ENCODE measurements at regions not wholly inside any gene's neighbourhood (a gene's known extent, or its start where the extent isn't known, plus 50 kb on each side); places are given as distances from the start of the nearest gene placed in this dataset.
A peak's percentile ranks its signal among the peaks of the same experiment; 100 is the strongest.

GRCh38 chr2:15793078-15793913 lies 147.1 kb upstream of the MYCN start:
- intact Hi-C loops (cut with DNase I), result no loop called here
- no peak for DNase-seq

DNA sequence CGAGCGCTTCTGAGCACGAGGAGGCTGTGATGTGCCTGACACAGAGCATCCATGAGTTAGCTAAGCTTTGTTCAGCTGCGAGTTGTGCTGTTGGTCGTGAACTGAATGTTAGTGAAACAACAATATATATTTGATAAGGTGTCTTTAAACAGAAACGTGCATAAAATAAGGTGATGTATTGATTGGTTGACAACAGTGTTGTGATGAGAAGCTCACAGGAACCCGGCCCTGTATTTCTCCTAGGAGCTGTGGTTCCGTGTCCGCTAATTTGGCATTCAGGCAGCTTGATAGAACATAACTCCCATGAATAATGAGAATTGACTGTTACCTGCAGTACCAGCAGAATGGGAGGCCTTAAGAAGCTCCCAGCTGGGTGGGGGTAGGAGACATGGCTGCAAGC lies 146.4 kb upstream of the MYCN start:
- intact Hi-C loops (cut with DNase I), result no loop called here
- no peak for DNase-seq

- no peak for DNase-seq
- intact Hi-C loops (cut with DNase I), result no loop called here
Observed at GRCh38 chr2:15794608-15795134, 145.7 kb upstream of the MYCN start.

GRCh38 chr2:15795426-15795825 lies 144.9 kb upstream of the MYCN start:
- no peak for DNase-seq
- intact Hi-C loops (cut with DNase I), result no loop called here

DNA sequence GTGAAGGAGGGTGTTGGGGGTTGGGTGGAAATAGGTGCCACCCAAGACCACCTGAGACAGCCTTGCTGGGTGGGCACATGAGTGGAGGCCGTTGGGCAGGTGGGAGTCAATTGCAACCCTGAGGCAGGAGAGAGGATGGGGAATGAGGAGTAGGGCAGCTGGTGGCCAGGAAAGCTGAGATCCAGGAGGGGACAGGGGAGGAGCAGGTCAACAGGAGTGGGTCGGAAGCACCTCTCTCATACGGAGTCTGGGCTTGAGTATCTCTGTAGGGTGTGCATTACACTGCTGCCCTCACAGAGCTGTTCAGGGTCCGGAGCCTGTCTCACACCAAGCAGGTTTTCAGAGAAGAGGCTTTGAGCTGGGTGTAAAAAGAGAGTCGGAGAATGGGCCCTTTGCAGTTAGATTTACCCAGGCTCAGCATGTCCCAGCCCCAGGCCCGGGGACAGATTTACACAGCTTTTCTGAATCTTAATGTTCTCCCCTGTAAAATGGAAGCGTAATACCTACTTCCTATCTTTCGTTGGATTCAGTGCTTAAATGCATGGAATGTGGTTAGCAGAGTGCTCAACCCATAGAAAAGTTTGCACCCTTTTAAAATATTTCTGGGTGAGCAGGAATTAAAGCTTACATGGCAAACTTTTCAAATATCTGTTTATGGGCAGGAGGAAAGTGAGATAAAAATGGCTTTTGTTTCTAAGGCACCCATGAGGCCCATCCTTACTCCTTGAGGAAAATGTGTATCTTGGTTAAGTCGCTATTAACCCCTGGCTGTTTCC lies 144.0 kb upstream of the MYCN start:
- intact Hi-C loops (cut with DNase I), result no loop called here
- DNase-seq, result no peak

DNA sequence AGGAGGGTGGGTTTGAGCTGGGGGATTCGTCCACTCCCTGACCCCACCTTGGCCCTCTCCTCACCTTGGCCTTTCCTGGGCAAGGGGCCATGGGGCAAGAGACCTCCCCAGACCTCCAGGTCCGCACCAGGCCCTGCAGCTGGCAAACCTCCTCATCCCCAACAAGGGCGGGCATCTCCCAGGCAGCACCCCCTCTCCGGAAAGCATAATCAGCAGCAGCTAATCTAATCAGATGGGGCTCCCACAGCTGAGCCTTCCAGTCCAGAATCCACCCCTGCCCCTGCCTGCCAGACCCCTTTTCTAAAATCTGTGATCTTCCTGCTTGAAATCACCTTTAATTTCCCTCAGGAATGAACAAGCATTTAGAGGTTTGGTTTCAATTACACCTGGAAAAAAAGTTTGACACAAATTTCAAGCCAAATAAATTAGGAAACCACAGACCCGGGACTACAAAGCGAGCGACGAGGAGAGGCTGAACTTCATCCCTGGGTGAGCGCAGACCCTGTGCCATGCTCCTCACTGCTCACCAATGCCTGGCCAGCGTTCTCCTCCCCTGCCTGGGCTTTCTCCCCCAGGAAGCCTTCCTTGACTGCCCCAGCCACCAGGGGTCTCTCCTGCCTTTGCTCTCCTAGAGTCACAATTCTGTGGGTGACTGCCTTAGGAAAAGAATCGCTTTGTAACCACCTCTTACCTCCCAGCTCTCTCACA lies 143.0 kb upstream of the MYCN start:
- intact Hi-C loops (cut with DNase I), result no loop called here
- no peak for DNase-seq

DNA sequence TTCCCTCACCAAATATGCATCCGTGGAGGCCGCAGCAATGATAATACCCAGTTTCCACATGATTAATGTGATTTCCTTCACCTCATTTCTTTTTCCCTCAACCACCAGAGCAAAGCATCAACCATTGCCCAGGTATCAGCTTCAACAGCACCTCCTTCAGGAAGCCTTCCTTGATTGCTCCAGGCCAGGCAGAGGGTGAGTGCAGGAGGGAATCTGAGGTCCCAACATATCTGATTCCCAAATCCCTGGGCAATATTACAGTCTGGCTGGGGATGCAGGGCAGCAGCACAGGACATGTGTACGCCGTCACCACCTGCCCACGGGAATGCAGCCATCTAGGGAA lies 142.4 kb upstream of the MYCN start:
- no peak for DNase-seq
- intact Hi-C loops (cut with DNase I), result no loop called here

DNA sequence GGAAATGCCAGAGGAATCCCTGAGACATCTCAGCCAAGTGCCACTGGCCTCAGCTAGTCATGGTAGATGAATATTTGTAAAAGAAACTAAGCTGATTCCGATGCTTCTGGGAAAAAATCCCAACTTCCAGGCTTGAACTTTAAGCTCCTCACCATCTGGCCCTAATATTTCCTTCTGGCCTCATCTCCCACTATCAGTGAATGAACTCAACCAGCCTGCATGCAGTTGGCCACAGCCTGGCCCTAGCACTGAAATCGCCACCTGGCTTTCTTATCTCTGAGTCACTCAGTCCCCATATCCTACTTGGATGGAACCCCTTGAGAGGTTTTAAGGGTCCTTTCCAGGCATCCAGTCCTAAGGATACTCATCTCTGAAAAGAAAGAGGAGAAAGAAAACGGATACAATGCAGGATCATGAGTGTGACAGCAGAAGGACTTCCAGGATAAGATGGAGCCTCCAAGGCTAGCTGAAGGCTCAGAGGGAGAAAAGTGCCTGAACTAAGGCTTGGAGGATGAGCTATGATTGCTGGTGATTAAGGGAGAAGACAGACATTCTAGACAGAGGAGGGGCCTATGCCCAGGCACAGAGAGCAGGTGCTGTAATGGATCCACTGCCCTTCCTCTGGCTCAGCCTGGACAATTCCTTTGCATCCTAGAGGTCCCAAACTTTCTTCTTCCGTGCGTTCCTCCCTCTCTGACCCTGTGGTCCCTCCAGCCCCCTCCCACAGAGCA lies 141.5 kb upstream of the MYCN start:
- no peak for DNase-seq
- intact Hi-C loops (cut with DNase I), result no loop called here

DNA sequence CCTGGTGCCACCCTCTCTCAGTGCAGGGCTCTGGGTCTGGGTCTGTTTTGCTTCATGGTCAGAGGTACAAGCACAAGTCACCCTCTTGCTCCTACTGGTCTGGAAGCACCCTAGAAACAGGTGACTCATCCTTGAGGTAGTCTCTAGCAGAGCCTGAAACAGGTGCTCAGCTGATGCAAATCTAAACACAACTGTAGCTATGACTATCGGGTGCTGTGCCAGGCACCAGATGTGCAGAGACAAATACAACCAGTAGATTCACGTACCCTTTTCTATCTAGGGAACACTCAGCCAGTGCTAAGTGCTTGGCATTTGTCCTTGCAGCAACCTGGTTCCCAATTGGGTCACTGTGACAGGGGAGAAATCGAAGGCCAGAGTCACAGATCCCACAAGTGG lies 140.9 kb upstream of the MYCN start:
- intact Hi-C loops (cut with DNase I), result no loop called here
- no peak for DNase-seq

GRCh38 chr2:15800495-15801329 lies 139.6 kb upstream of the MYCN start:
- intact Hi-C loops (cut with DNase I), result no loop called here
- peak; percentile 82 to 98 (median 93) for DNase-seq

DNA sequence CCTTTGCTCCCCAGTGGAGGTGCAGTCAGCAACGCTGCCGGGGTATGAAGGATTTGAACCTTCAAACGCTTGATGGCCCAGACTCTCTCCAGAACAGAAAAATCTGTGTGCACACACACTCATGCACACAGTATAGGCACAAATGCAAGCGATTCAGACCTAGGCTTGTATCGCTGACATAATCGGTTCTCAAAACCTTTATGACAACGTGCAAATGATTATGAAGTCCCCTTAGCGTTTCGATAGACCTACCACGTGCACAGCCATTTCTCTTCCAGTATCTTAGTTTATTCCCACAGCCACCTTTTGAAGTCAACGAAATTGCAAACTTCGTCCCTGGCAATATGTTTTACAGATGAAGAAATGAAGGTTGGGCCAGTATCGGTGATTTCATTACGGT lies 138.9 kb upstream of the MYCN start:
- no peak for DNase-seq
- intact Hi-C loops (cut with DNase I), result no loop called here

DNA sequence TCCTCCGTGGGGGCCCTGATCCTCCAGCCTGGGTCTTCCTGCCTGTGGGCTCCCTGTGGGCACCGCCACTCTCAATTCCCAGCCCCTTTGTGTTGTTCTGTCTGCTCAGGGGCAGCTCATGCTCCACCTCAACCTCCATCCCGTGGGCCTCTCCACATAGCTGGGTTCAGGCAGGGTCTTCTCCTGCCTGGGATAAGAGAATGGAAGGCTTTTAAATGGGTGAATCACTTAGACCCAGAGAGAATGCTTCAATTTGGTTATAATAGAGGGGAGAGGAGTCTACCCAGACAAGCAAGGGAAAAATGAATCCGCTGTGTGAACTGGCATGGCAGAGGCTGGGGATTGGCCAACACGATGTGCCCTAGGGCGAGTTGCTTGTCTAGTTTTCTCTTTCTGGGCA lies 138.4 kb upstream of the MYCN start:
- intact Hi-C loops (cut with DNase I), result no loop called here
- no peak for DNase-seq

GRCh38 chr2:15802657-15803542 lies 137.4 kb upstream of the MYCN start:
- DNase-seq, result peak in 1 of 42 donors; percentile 24
- intact Hi-C loops (cut with DNase I), result no loop called here

- DNase-seq, result no peak
- intact Hi-C loops (cut with DNase I), result no loop called here
Observed at GRCh38 chr2:15803543-15804245, 136.7 kb upstream of the MYCN start.

GRCh38 chr2:15804246-15804619 lies 136.1 kb upstream of the MYCN start:
- intact Hi-C loops (cut with DNase I), result no loop called here
- DNase-seq, result no peak

- DNase-seq, result no peak
- intact Hi-C loops (cut with DNase I), result no loop called here
Observed at GRCh38 chr2:15804691-15805090, 135.7 kb upstream of the MYCN start.

GRCh38 chr2:15805206-15805605 lies 135.1 kb upstream of the MYCN start:
- intact Hi-C loops (cut with DNase I), result no loop called here
- DNase-seq, result no peak
